Right atrium auricular region (tissue), 2 donors: ENCODE measurements at regions not wholly inside any gene's neighbourhood (a gene's known extent, or its start where the extent isn't known, plus 50 kb on each side); places are given as distances from the start of the nearest gene placed in this dataset.

Source experiments
- DNase-seq: peaks from one replicate; pipeline ENCODE4 v3.0.0-alpha.2; 2019; ENCODE audit warnings: low spot score
- H3K27ac ChIP-seq, 2 donors: fragments of 200-600 bp; sonication (generic); 1 replicate in 1 of 2; 2 replicates in 1 of 2; pipeline ENCODE4 v1.5.1; 2016 to 2019
- H3K27me3 ChIP-seq, 2 donors: fragments of 200-600 bp; sonication (generic); one replicate each; pipeline versions ENCODE4 v1.5.1 to v1.6.0; 2017 to 2019
- H3K36me3 ChIP-seq: fragments of 200-600 bp; sonication (generic); one replicate; pipeline ENCODE4 v1.5.1; 2016
- H3K4me1 ChIP-seq, 2 donors: fragments of 200-600 bp; sonication (generic); one replicate each; pipeline versions ENCODE4 v1.5.1 to v1.6.0; 2017 to 2019
- H3K4me3 ChIP-seq, 2 donors: fragments of 200-600 bp; sonication (generic); 1 replicate in 1 of 2; 2 replicates in 1 of 2; pipeline ENCODE4 v1.5.1; 2017 to 2019; ENCODE audit warnings: mild to moderate bottlenecking in 1 of 2, moderate library complexity in 1 of 2
- H3K9me3 ChIP-seq, 2 donors: fragments of 200-600 bp; sonication (generic); one replicate each; pipeline ENCODE4 v1.5.1; 2019
- CTCF ChIP-seq, 2 donors: fragments of 200-600 bp; sonication (generic); IDR thresholded peaks; one replicate each; pipeline ENCODE4 v1.5.1; 2019; ENCODE audit warnings: antibody characterized with exemption in 2 of 2

DNA sequence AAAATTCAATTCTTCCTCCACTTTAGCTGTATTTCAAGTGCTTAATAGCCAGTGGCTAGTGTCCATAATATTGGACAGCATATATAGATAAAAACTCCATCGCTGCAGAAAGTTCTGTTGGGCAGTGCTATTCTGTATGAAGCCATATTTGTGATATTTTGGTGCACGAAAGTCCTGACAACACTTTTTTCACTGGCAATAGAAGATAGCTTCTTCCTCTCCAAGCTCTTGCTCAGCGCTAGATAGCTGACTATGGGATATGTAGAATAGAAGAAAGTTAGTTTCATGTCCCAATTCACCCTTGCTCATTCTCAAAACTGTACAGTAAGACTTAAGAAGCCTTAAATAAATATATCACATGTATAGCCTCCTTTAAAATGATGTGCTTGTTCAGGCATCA is 269.9 kb downstream of the TLR4 start:
- Histone ChIP-seq H3K4me3 (no peak overlapping the region), H3K9me3 (no peaks in the 10 kb centered on the region), H3K4me1 (no peaks in the 10 kb centered on the region), H3K27ac (no peak overlapping the region), H3K27me3 (no peaks in the 10 kb centered on the region), H3K36me3 (no peaks in the 10 kb centered on the region)
- no peak for DNase-seq
- no peak for TF ChIP-seq CTCF (IDR thresholded peaks at IDR 0.05)

GRCh38 chr9:117979914-117980313 is 275.7 kb downstream of the TLR4 start:
- no peak for DNase-seq
- Histone ChIP-seq H3K4me3 (no peak overlapping the region), H3K27ac (no peak overlapping the region), H3K36me3 (no peaks in the 10 kb centered on the region), H3K27me3 (no peaks in the 10 kb centered on the region), H3K9me3 (no peaks in the 10 kb centered on the region), H3K4me1 (no peaks in the 10 kb centered on the region)
- no peak for TF ChIP-seq CTCF (IDR thresholded peaks at IDR 0.05)

DNA sequence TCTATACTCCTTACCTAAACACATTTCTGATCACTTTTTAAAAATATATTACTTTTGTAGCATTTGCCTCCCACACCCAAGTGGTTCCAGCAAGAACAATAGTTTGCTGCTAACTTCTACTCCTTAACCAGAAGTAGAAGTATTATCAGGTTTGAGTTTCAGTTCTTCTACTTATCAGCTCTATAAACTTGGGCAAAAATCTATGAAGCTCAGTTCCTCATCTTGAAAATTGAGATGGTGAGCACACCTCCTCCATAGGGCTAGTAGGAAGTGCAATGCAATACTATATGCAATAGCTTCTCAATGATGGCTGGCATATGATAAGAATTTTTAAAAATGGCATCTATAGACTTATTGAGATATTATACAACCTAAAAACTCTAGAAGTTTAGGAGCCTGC is 283.7 kb downstream of the TLR4 start:
- no peak for TF ChIP-seq CTCF (IDR thresholded peaks at IDR 0.05)
- DNase-seq: no peak
- H3K9me3 ChIP-seq: no peaks in the 10 kb centered on the region

DNA sequence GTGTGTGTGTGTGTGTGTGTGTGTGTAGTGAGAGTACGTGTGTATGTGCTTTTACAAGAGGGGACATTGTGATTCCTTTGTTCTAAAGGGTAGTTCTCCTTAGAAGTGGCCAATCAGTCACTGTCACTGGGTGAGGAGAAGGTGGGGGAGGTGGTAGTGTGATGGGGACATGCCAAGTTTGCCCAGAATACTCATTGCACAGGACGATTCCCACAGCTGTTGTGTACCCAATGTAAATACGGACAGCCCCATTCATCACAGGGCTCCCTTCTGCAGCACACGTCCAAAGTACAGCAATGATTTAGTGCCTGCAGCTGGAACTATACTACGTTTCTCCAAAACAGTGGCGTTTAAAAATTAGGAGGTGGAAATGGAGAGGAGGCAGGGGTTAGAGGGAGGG is 287.8 kb downstream of the TLR4 start:
- no peaks in the 10 kb centered on the region for H3K36me3 ChIP-seq
- no peaks in the 10 kb centered on the region for H3K4me1 ChIP-seq
- no peak overlapping the region for H3K27ac ChIP-seq
- no peak overlapping the region for H3K4me3 ChIP-seq
- H3K9me3 ChIP-seq: no peaks in the 10 kb centered on the region
- no peak for DNase-seq
- TF ChIP-seq CTCF (IDR thresholded peaks at IDR 0.05): no peak
- H3K27me3 ChIP-seq: no peaks in the 10 kb centered on the region

More for the DNA sequence above, 283.7 kb downstream of the TLR4 start:
- no peaks in the 10 kb centered on the region for H3K36me3 ChIP-seq
- no peaks in the 10 kb centered on the region for H3K4me1 ChIP-seq
- H3K4me3 ChIP-seq: no peak overlapping the region
- H3K27me3 ChIP-seq: no peaks in the 10 kb centered on the region
- H3K27ac ChIP-seq: no peak overlapping the region

- Histone ChIP-seq H3K27me3 (no peaks in the 10 kb centered on the region), H3K9me3 (no peaks in the 10 kb centered on the region), H3K4me1 (no peaks in the 10 kb centered on the region), H3K27ac (no peak overlapping the region), H3K36me3 (no peaks in the 10 kb centered on the region), H3K4me3 (no peak overlapping the region)
- DNase-seq: no peak
- TF ChIP-seq CTCF (IDR thresholded peaks at IDR 0.05): no peak
Measured at GRCh38 chr9:118000581-118000980, 296.4 kb downstream of the TLR4 start.

DNA sequence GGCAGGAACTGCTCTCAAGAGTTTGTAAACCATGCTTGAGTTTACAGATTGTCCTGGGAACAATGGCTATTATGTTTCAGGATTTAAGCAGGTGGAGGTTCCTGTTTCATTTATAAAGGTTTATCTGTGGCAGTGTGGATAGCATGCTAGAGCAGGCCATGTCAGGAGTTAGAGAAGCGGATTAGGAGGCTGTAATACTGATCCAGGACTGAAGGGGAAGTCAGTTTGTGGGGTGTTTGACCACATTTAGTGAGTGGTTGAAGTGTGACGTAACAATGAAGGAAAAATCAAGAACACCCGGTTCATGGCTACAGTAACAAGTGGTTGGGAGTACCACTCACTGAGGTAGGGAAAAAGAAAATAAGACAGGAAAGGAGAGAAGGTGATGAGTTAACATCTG is 299.0 kb downstream of the TLR4 start:
- DNase-seq: no peak
- H3K27me3 ChIP-seq: no peaks in the 10 kb centered on the region
- TF ChIP-seq CTCF (IDR thresholded peaks at IDR 0.05): no peak
- no peaks in the 10 kb centered on the region for H3K36me3 ChIP-seq
- H3K4me1 ChIP-seq: no peaks in the 10 kb centered on the region
- H3K4me3 ChIP-seq: no peak overlapping the region
- H3K27ac ChIP-seq: no peak overlapping the region
- no peaks in the 10 kb centered on the region for H3K9me3 ChIP-seq
